ENCODE measurements at regions not wholly inside any gene's neighbourhood (a gene's known extent, or its start where the extent isn't known, plus 50 kb on each side); places are given as distances from the start of the nearest gene placed in this dataset.
"Not testable (repeated sequence)": the region's sequence is repeated elsewhere in the genome, so short reads cannot be mapped to it uniquely, and the experiment has no call there.

DNA sequence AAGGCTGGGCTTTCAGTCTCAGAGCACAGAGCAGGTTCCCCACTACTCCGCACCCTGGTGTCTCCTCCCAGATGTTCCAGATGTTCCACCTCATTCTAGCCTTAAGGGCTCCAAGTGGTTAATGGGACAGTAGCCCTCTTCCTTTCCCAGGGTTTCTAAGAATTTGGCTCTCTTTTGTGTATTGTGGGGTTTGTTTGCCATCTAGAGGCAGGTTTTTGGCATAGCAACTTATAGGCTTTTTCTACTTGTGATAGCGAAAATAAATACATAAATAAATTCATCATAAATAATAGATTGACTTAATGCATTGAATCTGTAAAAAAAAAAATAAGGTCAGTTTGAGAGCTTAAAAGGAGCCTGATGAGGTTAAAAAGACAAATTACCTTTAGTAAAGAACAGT lies 86.1 kb upstream of the XKR3 start:
- H3K27ac ChIP-seq; DNase-seq (ENCODE audit: low spot score); POLR2A ChIA-PET (ENCODE audit: low non-redundant PET); CTCF ChIA-PET: not testable (repeated sequence)
- TF ChIP-seq, protein P1, sequence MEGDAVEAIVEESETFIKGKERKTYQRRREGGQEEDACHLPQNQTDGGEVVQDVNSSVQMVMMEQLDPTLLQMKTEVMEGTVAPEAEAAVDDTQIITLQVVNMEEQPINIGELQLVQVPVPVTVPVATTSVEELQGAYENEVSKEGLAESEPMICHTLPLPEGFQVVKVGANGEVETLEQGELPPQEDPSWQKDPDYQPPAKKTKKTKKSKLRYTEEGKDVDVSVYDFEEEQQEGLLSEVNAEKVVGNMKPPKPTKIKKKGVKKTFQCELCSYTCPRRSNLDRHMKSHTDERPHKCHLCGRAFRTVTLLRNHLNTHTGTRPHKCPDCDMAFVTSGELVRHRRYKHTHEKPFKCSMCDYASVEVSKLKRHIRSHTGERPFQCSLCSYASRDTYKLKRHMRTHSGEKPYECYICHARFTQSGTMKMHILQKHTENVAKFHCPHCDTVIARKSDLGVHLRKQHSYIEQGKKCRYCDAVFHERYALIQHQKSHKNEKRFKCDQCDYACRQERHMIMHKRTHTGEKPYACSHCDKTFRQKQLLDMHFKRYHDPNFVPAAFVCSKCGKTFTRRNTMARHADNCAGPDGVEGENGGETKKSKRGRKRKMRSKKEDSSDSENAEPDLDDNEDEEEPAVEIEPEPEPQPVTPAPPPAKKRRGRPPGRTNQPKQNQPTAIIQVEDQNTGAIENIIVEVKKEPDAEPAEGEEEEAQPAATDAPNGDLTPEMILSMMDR (conservative IDR thresholded peaks at IDR 0.05; ENCODE audit: low read depth) = peak; percentile 49

DNA sequence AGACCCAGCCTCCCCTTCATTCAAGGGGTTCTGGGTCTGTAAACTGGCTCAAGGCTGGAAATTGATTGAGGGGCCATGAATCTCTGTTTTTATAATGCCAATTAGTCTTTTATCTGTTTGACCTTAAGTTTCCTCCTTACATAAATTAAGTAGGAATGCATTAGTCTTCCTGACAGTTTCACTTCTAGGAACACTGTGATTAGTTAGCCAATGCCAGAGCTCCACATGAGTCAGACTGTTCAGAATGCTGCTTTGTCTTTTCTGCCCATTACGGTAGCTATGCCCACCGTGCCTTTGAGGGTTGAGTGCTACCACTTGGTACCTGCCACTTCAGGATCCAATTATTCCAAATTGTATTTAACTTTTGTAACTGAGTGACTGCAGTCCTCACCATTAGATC lies 76.8 kb upstream of the XKR3 start:
- CTCF ChIA-PET; DNase-seq (ENCODE audit: low spot score); POLR2A ChIA-PET (ENCODE audit: low non-redundant PET): not testable (repeated sequence)
- peak overlapping the region; percentile 60 for H3K27ac ChIP-seq

DNA sequence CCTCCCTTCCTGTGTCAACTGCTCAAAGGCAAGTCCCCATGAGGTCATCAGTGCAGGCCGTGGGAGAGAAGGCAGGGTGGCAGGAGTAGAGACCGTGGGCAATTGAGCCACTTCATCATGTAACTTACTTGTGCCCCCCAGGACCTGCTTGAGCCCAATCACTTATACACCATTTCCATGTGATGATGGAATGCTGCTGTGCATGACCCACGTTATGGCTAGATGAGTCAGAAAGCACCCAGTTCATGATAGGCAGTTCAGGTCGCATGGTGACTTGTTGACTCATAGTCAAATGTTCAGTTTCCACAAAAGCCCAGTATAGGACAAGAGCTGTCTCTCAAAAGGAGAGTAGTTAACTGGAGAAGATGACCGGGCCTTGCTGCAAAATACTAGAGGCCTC lies 76.4 kb upstream of the XKR3 start:
- peak overlapping the region; percentile 60 for H3K27ac ChIP-seq
- POLR2A ChIA-PET (ENCODE audit: low non-redundant PET); DNase-seq (ENCODE audit: low spot score); CTCF ChIA-PET: not testable (repeated sequence)

DNA sequence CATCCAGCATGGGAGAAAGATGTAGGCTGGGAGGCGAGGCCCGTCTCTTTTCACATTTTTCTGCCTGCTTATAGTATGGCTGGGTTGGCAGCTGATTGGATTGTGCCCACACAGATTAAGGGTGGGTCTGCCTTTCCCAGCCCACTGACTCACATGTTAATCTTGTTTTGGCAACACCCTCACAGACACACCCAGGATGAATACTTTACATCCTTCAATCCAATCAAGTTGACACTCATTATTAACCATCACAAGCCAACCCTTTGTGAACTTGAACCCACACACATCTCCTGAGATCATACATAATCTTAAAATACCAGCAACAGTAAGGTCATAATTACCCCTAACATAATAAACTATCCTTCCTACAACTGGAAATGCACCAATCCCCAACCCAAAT lies 74.1 kb upstream of the XKR3 start:
- POLR2A ChIA-PET (ENCODE audit: low non-redundant PET); H3K27ac ChIP-seq; CTCF ChIA-PET; DNase-seq (ENCODE audit: low spot score): not testable (repeated sequence)

DNA sequence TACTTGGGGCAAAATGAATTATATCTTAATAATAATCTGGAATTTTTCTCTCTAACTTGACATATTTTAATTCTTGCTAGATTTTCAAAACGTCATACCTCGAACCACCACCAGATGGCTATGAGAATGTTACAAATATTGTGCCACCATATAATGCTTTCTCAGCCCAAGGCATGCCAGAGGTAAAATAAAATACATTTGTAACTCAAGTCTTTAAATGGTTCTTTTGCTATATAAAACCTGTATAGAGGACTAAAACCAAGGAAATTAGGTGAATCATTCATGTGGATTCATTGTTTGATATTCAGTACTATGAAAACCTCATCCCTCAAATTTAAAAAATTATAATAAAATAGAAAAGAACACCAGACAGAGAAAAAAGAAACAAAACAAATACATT lies 72.2 kb upstream of the XKR3 start:
- POLR2A ChIA-PET (ENCODE audit: low non-redundant PET); DNase-seq (ENCODE audit: low spot score); CTCF ChIA-PET; H3K27ac ChIP-seq: not testable (repeated sequence)

DNA sequence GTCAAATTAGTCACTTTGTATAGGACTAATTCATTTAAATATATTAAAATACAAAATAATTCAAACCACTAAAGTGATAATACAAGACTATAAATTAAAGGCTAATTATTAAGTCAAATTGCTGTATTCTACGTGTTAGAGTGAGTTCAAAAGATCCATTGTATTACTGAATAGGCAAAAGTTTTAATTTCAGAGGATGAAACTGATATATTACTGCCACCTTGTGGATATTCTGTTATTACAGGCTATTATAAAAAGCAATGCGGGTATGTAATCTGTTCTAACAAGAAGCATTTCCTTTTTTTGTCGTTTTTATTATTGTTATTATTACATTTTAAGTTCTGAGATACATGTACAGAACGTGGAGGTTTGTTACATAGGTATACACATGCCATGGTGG lies 66.7 kb upstream of the XKR3 start:
- H3K27ac ChIP-seq; DNase-seq (ENCODE audit: low spot score); POLR2A ChIA-PET (ENCODE audit: low non-redundant PET); CTCF ChIA-PET: not testable (repeated sequence)

DNA sequence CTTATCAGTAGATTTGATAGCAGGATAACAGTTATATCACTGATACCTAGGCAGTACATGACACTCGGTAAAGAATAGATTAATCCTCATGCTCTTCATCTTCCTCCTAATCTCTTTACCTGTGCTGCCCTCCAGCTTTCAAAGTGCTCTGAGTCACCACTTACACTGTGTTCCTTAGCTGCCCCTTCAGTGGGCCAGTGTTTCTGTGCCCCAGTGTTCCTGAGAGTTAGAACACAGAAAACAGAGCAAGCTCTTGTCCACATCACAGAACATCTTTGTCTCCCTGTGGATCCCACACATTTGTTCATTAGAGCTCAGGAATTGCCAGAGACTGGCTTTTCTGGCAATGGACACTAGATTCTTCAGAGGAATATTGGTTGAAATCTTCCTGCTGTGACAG lies 51.1 kb upstream of the XKR3 start:
- POLR2A ChIA-PET (ENCODE audit: low non-redundant PET); H3K27ac ChIP-seq; CTCF ChIA-PET; DNase-seq (ENCODE audit: low spot score): not testable (repeated sequence)

All from RWPE1 (cell line).